ENCODE measurements at regions not wholly inside any gene's neighbourhood (a gene's known extent, or its start where the extent isn't known, plus 50 kb on each side); places are given as distances from the start of the nearest gene placed in this dataset.

DNA sequence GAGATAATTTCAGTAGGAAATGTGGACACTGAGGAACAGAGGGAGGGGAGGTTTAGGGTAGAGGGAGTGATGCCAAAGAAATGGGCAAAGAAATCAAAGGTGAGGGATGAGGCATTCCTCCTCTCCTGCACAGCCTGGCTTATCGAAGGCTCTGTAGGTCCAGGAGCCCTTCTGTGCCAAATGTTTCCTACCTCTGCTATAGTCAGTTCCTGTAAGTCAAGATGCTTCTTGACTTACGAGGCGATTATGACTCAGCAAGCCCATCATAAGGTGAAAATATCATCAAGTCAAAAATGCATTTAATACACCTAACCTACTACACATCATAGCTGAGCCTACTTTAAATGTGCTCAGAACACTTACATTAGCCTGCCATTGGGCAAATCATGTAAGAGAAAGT, 60.0 kb upstream of the ARHGAP24 start:
- H3K36me3 ChIP-seq (ENCODE audit: control insufficient read depth in 4 of 4, insufficient read depth in 4 of 4, low read length in 4 of 4) = no peaks in the 10 kb centered on the region
- 54 to 73% methylated on average over 3 of the region's 3 CpGs for WGBS, 2 donors
- no peaks in the 10 kb centered on the region for H3K27me3 ChIP-seq (ENCODE audit: control insufficient read depth in 3 of 3, insufficient read depth in 3 of 3, low read length in 2 of 3)

DNA sequence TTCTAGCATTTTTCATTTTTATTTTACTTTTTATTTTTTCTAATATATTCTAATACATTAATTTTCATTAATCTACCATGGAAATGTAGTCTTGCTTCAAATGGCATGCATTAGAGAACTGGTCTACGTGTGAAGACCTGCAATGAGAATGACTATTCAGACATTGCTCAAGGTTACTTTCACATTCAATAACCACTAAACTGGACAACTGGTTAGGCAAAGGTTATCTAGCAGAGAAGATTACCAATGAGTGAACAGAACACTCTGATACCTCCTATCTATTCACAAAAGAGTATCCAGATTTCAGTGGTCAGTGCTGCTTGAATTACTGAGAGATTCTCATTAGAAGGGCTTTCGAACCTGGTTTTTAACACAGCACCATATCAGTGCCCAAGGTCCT, 58.9 kb upstream of the ARHGAP24 start:
- 89 to 93% methylated on average over 2 of the region's 2 CpGs for WGBS, 2 donors
- H3K27ac ChIP-seq (ENCODE audit: low read depth in 1 of 2, low read length in 1 of 2) = no peak overlapping the region
- H3K36me3 ChIP-seq (ENCODE audit: control insufficient read depth in 4 of 4, insufficient read depth in 4 of 4, low read length in 4 of 4) = no peaks in the 10 kb centered on the region
- no peaks in the 10 kb centered on the region for H3K27me3 ChIP-seq (ENCODE audit: control insufficient read depth in 3 of 3, insufficient read depth in 3 of 3, low read length in 2 of 3)
- H3K9me3 ChIP-seq (ENCODE audit: control insufficient read depth in 4 of 4, insufficient read depth in 3 of 4, low read length in 3 of 4) = no peaks in the 10 kb centered on the region
- no peak for TF ChIP-seq CTCF (IDR thresholded peaks at IDR 0.05; ENCODE audit: control extremely low read depth, extremely low read depth)
- no peaks in the 10 kb centered on the region for H3K4me1 ChIP-seq (ENCODE audit: control insufficient read depth in 5 of 5, insufficient read depth in 5 of 5, low read length in 5 of 5)
- no peak overlapping the region for H3K9ac ChIP-seq (ENCODE audit: insufficient read depth in 1 of 2, low read length in 2 of 2)
- DNase-seq (no peak), ATAC-seq (ENCODE audit: insufficient read depth, low FRiP score) (no peak)
- H3K4me3 ChIP-seq = no peak overlapping the region

More for the DNA sequence above, 60.0 kb upstream of the ARHGAP24 start:
- peak overlapping the region; percentile 9 for H3K4me3 ChIP-seq
- H3K4me1 ChIP-seq (ENCODE audit: control insufficient read depth in 5 of 5, insufficient read depth in 5 of 5, low read length in 5 of 5) = no peaks in the 10 kb centered on the region
- no peak overlapping the region for H3K9ac ChIP-seq (ENCODE audit: insufficient read depth in 1 of 2, low read length in 2 of 2)
- no peaks in the 10 kb centered on the region for H3K9me3 ChIP-seq (ENCODE audit: control insufficient read depth in 4 of 4, insufficient read depth in 3 of 4, low read length in 3 of 4)
- no peak for TF ChIP-seq CTCF (IDR thresholded peaks at IDR 0.05; ENCODE audit: control extremely low read depth, extremely low read depth)
- ATAC-seq (ENCODE audit: insufficient read depth, low FRiP score) (no peak), DNase-seq (no peak)
- no peak overlapping the region for H3K27ac ChIP-seq (ENCODE audit: low read depth in 1 of 2, low read length in 1 of 2)

DNA sequence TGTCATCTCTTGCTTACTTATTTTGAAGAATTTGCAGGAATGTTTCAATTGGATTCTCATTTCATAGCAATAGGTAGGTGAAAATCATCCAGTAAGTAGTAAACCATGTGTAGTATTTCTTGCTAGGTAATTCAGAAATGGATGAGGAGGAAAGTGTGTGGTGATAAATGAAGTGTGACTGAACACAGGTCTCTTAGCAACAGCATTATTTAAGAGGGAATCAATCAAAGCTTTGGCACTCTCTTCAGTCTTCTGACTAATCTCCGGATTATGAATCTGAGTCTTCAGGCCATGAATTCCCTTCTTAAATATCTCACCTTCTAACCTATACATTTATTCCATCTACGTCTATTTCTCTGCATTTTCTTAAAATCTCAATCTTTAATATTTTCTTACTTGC, 55.8 kb upstream of the ARHGAP24 start:
- ATAC-seq (ENCODE audit: insufficient read depth, low FRiP score) = no peak

More for the DNA sequence above, 55.8 kb upstream of the ARHGAP24 start:
- no peak for TF ChIP-seq CTCF (IDR thresholded peaks at IDR 0.05; ENCODE audit: control extremely low read depth, extremely low read depth)
- no peak overlapping the region for H3K27ac ChIP-seq (ENCODE audit: low read depth in 1 of 2, low read length in 1 of 2)
- WGBS, 2 donors = 85 to 86% methylated on average over 2 of the region's 2 CpGs
- peaks cover 0 to 5% (median 0%) of the 10 kb centered on the region in 5 donors for H3K4me1 ChIP-seq (ENCODE audit: control insufficient read depth in 5 of 5, insufficient read depth in 5 of 5, low read length in 5 of 5)
- no peaks in the 10 kb centered on the region for H3K36me3 ChIP-seq (ENCODE audit: control insufficient read depth in 4 of 4, insufficient read depth in 4 of 4, low read length in 4 of 4)
- DNase-seq = no peak
- no peaks in the 10 kb centered on the region for H3K27me3 ChIP-seq (ENCODE audit: control insufficient read depth in 3 of 3, insufficient read depth in 3 of 3, low read length in 2 of 3)
- no peak overlapping the region for H3K9ac ChIP-seq (ENCODE audit: insufficient read depth in 1 of 2, low read length in 2 of 2)
- no peak overlapping the region for H3K4me3 ChIP-seq
- no peaks in the 10 kb centered on the region for H3K9me3 ChIP-seq (ENCODE audit: control insufficient read depth in 4 of 4, insufficient read depth in 3 of 4, low read length in 3 of 4)
